ENCODE measurements at regions not wholly inside any gene's neighbourhood (a gene's known extent, or its start where the extent isn't known, plus 50 kb on each side); places are given as distances from the start of the nearest gene placed in this dataset.
A peak's percentile ranks its signal among the peaks of the same experiment; 100 is the strongest.
"Not testable (repeated sequence)": the region's sequence is repeated elsewhere in the genome, so short reads cannot be mapped to it uniquely, and the experiment has no call there.

GRCh38 chr10:25869609-25870008 is 64.4 kb upstream of the MYO3A start:
- no peak for DNase-seq

DNA sequence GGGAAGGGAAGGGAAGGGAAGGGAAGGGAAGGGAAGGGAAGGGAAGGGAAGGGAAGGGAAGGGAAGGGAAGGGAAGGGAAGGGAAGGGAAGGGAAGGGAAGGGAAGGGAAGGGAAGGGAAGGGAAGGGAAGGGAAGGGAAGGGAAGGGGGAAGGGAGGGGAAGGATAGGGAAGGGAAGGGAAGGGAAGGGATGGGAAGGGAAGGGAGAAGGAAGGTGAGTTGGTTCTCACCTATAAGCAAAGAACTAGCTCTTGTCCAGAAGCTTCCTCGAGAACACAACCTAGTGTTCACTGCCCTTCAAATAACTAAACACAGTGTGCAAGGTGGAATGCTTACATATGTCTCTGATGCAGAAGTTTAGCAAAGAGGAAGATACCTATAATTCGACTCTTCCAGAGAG is 59.6 kb upstream of the MYO3A start:
- DNase-seq, result not testable (repeated sequence)

DNA sequence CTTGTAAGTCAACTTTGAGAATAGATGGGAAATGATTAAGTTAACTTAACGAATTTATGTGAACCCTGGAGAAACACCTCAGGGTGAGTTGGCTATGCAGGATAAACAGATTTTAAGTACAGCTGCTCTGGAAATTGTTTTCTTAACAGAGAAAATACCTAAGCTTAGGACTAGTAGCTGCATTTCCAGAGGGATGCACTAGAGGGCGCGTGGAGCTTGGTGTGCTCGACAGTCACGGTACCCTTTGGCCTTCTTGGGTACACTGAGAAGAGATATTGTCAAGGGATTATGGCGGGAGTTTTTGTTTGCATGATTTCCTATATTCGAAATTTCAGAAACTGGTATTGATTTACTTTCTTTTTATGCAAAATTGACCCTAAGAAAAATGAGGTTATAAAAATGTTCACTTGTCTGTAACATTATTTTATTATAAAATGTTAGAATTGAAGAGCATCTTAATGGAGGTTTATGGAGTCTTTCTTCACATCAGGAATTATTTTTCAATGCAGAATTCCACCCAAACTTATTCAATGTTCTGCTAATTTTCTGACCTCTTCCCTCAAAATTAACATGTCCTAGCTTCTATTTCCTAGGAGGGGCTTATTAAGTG is 58.4 kb upstream of the MYO3A start:
- DNase-seq, result peak; percentile 62

GRCh38 chr10:25877296-25877695 is 56.7 kb upstream of the MYO3A start:
- DNase-seq, result no peak

All from activated CD4-positive, CD25-positive, alpha-beta regulatory T cell treated with anti-CD3 and anti-CD28 coated beads, Interleukin-2, amount 50 U/mL, for 72 hours (primary cell).